ENCODE measurements at regions not wholly inside any gene's neighbourhood (a gene's known extent, or its start where the extent isn't known, plus 50 kb on each side); places are given as distances from the start of the nearest gene placed in this dataset.

GRCh38 chr9:109561137-109561536, 63.0 kb upstream of the PTPN3 start:
- Histone ChIP-seq H2AFZ (replicated peaks) (peak overlapping the region; percentile 69), H4K20me1 (ENCODE audit: low read depth) (no peaks in the 10 kb centered on the region), H3K27me3 (no peaks in the 10 kb centered on the region), H3K4me1 (peaks cover 5% of the 10 kb centered on the region), H3K9ac (no peak overlapping the region), H3K9me3 (ENCODE audit: low read depth) (no peaks in the 10 kb centered on the region), H3K4me3 (no peak overlapping the region), H3K4me2 (no peak overlapping the region), H3K36me3 (no peaks in the 10 kb centered on the region), H3F3A (ENCODE audit: low read depth) (no peaks in the 10 kb centered on the region), H3K79me2 (ENCODE audit: low read depth) (no peaks in the 10 kb centered on the region), H3K27ac (no peak overlapping the region)
- DNase-seq (ENCODE audit: low spot score): no peak
- Mint-ChIP-seq H3K9me3 (no peaks in the 10 kb centered on the region), H3K4me3 (no peak overlapping the region), H3K4me1 (peaks cover 13% of the 10 kb centered on the region), H3K36me3 (no peaks in the 10 kb centered on the region), H3K27me3 (ENCODE audit: insufficient read depth, low read depth) (peaks cover 2% of the 10 kb centered on the region), H3K27ac (no peak overlapping the region)
- TF ChIP-seq EZH2 (IDR thresholded peaks at IDR 0.05) (no peak), EZH2phosphoT487 (IDR thresholded peaks at IDR 0.05) (no peak), CTCF (IDR thresholded peaks at IDR 0.05) (no peak)

DNA sequence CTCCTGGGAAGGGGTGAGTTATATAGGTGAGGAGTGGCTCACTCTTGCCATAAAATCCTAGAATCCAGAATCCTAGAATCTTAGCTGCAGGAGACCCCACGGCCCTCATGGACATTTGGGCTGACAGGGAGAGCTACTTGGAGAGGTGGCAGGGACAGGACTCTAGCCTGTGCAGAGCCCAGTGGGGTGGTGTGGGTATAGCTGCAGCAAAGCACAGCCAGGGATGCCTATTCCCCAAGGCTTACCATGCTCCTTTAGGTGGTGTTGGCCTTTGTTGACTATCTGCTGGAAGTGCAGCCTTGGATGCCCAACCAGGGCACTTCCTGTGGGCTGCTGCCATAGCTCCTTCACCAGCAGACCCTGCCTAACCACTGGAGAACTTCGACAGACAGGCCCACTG, 70.0 kb upstream of the PTPN3 start:
- Histone ChIP-seq H3K4me2 (no peak overlapping the region), H3K27ac (no peak overlapping the region), H2AFZ (replicated peaks) (no peak overlapping the region), H3K27me3 (no peaks in the 10 kb centered on the region), H3K4me3 (no peak overlapping the region), H3K79me2 (ENCODE audit: low read depth) (no peaks in the 10 kb centered on the region), H3K9ac (no peak overlapping the region), H3K9me3 (ENCODE audit: low read depth) (no peaks in the 10 kb centered on the region), H3K36me3 (no peaks in the 10 kb centered on the region), H3F3A (ENCODE audit: low read depth) (no peaks in the 10 kb centered on the region), H4K20me1 (ENCODE audit: low read depth) (no peaks in the 10 kb centered on the region), H3K4me1 (no peaks in the 10 kb centered on the region)
- H3K4me3 Mint-ChIP-seq: no peak overlapping the region
- peaks cover 2% of the 10 kb centered on the region for H3K27me3 Mint-ChIP-seq (ENCODE audit: insufficient read depth, low read depth)
- H3K27ac Mint-ChIP-seq: no peak overlapping the region
- H3K36me3 Mint-ChIP-seq: no peaks in the 10 kb centered on the region
- no peaks in the 10 kb centered on the region for H3K4me1 Mint-ChIP-seq
- no peak for DNase-seq (ENCODE audit: low spot score)
- peaks cover 9% of the 10 kb centered on the region for H3K9me3 Mint-ChIP-seq
- TF ChIP-seq CTCF (IDR thresholded peaks at IDR 0.05): no peak
- TF ChIP-seq EZH2 (IDR thresholded peaks at IDR 0.05): no peak
- no peak for TF ChIP-seq EZH2phosphoT487 (IDR thresholded peaks at IDR 0.05)

- Mint-ChIP-seq H3K9me3 (peaks cover 9% of the 10 kb centered on the region), H3K36me3 (no peaks in the 10 kb centered on the region), H3K4me3 (no peak overlapping the region), H3K4me1 (no peaks in the 10 kb centered on the region), H3K27me3 (ENCODE audit: insufficient read depth, low read depth) (peaks cover 2% of the 10 kb centered on the region), H3K27ac (no peak overlapping the region)
- Histone ChIP-seq H2AFZ (replicated peaks) (no peak overlapping the region), H3K9ac (no peak overlapping the region), H3K79me2 (ENCODE audit: low read depth) (no peaks in the 10 kb centered on the region), H3K27ac (no peak overlapping the region), H3F3A (ENCODE audit: low read depth) (no peaks in the 10 kb centered on the region), H4K20me1 (ENCODE audit: low read depth) (no peaks in the 10 kb centered on the region), H3K27me3 (no peaks in the 10 kb centered on the region), H3K4me2 (no peak overlapping the region), H3K36me3 (no peaks in the 10 kb centered on the region), H3K4me3 (no peak overlapping the region), H3K9me3 (ENCODE audit: low read depth) (no peaks in the 10 kb centered on the region), H3K4me1 (no peaks in the 10 kb centered on the region)
- no peak for DNase-seq (ENCODE audit: low spot score)
- TF ChIP-seq EZH2 (IDR thresholded peaks at IDR 0.05) (no peak), EZH2phosphoT487 (IDR thresholded peaks at IDR 0.05) (no peak), CTCF (IDR thresholded peaks at IDR 0.05) (no peak)
Measured at GRCh38 chr9:109568568-109569210, 70.6 kb upstream of the PTPN3 start.

All from neural progenitor cell (in vitro differentiated cells).